ENCODE measurements at regions not wholly inside any gene's neighbourhood (a gene's known extent, or its start where the extent isn't known, plus 50 kb on each side); places are given as distances from the start of the nearest gene placed in this dataset.

DNA sequence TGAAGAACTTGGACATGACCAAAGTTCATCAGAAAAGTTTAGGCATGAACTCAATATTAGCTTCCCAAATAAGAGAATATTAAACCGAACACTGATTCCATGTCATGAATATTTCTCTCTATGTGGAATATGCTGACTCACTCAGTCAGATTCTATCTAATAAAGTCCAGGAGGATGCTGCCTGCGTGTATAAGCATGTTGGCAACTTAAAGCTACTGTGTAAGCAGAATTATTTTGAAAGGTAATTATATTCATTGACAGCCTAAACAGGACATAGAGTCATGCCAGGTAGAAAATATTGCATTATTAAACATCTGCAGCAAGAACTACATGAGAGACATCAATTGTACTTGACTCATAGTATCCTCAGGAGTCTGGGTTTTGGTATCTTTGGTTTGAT lies 367.9 kb upstream of the SPOCK3 start:
- Mint-ChIP-seq H3K4me1 (no peaks in the 10 kb centered on the region), H3K36me3 (ENCODE audit: low read depth) (no peaks in the 10 kb centered on the region), H3K9me3 (peaks cover 4% of the 10 kb centered on the region), H3K4me3 (no peak overlapping the region), H3K27ac (no peak overlapping the region), H3K27me3 (ENCODE audit: low read depth, poor library complexity) (no peaks in the 10 kb centered on the region)
- TF ChIP-seq, protein P1, sequence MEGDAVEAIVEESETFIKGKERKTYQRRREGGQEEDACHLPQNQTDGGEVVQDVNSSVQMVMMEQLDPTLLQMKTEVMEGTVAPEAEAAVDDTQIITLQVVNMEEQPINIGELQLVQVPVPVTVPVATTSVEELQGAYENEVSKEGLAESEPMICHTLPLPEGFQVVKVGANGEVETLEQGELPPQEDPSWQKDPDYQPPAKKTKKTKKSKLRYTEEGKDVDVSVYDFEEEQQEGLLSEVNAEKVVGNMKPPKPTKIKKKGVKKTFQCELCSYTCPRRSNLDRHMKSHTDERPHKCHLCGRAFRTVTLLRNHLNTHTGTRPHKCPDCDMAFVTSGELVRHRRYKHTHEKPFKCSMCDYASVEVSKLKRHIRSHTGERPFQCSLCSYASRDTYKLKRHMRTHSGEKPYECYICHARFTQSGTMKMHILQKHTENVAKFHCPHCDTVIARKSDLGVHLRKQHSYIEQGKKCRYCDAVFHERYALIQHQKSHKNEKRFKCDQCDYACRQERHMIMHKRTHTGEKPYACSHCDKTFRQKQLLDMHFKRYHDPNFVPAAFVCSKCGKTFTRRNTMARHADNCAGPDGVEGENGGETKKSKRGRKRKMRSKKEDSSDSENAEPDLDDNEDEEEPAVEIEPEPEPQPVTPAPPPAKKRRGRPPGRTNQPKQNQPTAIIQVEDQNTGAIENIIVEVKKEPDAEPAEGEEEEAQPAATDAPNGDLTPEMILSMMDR (IDR thresholded peaks at IDR 0.05) = no peak
- DNase-seq = no peak

DNA sequence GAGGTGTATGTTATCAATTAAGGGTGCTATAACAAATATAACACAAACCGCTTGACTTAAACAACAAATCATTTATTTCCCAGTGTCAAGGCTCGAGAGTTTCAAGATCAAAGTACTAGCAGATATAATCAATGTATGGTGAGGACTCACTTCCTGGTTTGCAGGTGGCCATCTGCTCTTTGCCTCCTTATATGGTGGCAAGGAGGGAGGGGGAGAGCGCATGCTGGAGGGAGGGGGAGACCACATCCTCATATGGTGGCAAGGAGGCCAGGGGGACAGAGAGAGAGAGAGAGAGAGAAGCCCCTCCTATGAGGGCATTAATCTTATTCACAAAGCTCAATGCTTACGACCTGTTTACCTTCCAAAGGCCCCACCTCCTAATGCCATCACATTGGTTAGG lies 372.3 kb upstream of the SPOCK3 start:
- Mint-ChIP-seq H3K36me3 (ENCODE audit: low read depth) (no peaks in the 10 kb centered on the region), H3K27ac (no peak overlapping the region), H3K9me3 (peaks cover 14% of the 10 kb centered on the region), H3K4me3 (no peak overlapping the region), H3K27me3 (ENCODE audit: low read depth, poor library complexity) (no peaks in the 10 kb centered on the region), H3K4me1 (no peaks in the 10 kb centered on the region)
- TF ChIP-seq, protein P1 (IDR thresholded peaks at IDR 0.05) = no peak
- DNase-seq = no peak

DNA sequence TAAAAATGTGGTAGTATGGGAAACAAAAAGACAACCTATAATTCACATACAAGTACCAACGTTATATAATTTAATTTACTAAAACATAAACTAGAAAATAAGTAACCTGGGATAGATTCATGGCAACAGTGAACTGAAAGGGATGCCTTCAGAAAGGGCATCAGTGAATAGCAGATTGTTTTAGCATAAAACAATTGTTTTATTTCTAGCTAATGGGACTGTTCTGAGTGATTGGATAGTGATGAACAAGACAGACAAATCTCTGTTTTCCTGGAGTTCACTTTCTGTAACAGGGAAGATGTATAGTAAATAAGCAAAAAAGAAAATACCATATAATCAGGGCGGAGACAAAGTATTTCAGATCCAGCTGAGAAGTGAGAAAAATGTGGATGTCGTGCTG lies 379.1 kb upstream of the SPOCK3 start:
- Mint-ChIP-seq H3K4me3 (no peak overlapping the region), H3K27me3 (ENCODE audit: low read depth, poor library complexity) (no peaks in the 10 kb centered on the region), H3K36me3 (ENCODE audit: low read depth) (no peaks in the 10 kb centered on the region), H3K27ac (no peak overlapping the region), H3K4me1 (no peaks in the 10 kb centered on the region), H3K9me3 (peaks cover 20% of the 10 kb centered on the region)
- DNase-seq = no peak
- TF ChIP-seq, protein P1 (IDR thresholded peaks at IDR 0.05) = no peak

DNA sequence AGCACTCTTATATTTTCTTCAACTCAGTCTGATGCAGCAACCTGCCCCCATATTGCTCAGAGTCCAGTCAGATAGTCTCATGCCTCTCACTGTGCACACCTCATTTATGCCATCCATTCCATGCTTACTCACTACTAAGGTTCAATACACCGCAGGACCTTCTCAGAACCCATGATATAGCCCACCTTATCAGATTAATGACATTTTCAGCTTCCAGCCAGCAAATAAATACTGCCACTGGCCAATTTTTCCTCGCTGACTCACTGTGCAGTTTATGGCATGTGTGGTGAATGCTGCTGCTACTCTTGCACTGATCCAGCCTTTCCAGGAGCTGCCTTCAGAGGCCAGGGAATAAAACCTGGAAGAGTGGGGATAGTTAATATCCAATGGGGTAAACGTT lies 380.6 kb upstream of the SPOCK3 start:
- no peak overlapping the region for H3K4me3 Mint-ChIP-seq
- H3K9me3 Mint-ChIP-seq = peaks cover 20% of the 10 kb centered on the region
- H3K27me3 Mint-ChIP-seq (ENCODE audit: low read depth, poor library complexity) = no peaks in the 10 kb centered on the region
- H3K36me3 Mint-ChIP-seq (ENCODE audit: low read depth) = no peaks in the 10 kb centered on the region
- H3K27ac Mint-ChIP-seq = no peak overlapping the region
- TF ChIP-seq, protein P1 (IDR thresholded peaks at IDR 0.05) = no peak
- no peak for DNase-seq
- no peaks in the 10 kb centered on the region for H3K4me1 Mint-ChIP-seq

DNA sequence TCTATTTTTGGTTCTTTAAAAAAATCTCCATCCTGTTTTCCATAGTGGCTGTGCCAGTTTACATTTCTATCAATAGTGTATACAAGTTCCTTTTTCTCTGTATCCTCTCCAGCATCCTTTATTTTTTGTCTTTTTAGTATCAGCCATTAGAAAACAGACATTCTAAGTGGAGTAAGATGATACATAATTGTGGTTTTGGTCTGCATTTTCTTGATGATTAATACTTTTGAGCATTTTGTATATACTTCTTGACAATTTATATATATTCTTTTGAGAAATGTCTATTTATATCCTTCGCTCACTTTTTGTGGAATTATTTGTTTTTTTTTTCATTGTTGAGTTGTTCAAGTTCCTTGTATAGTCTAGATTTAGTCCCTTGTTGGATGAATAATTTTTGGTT lies 382.2 kb upstream of the SPOCK3 start:
- Mint-ChIP-seq H3K27ac (no peak overlapping the region), H3K9me3 (peaks cover 20% of the 10 kb centered on the region), H3K4me1 (no peaks in the 10 kb centered on the region), H3K4me3 (no peak overlapping the region), H3K27me3 (ENCODE audit: low read depth, poor library complexity) (no peaks in the 10 kb centered on the region), H3K36me3 (ENCODE audit: low read depth) (no peaks in the 10 kb centered on the region)
- TF ChIP-seq, protein P1 (IDR thresholded peaks at IDR 0.05) = no peak
- no peak for DNase-seq

DNA sequence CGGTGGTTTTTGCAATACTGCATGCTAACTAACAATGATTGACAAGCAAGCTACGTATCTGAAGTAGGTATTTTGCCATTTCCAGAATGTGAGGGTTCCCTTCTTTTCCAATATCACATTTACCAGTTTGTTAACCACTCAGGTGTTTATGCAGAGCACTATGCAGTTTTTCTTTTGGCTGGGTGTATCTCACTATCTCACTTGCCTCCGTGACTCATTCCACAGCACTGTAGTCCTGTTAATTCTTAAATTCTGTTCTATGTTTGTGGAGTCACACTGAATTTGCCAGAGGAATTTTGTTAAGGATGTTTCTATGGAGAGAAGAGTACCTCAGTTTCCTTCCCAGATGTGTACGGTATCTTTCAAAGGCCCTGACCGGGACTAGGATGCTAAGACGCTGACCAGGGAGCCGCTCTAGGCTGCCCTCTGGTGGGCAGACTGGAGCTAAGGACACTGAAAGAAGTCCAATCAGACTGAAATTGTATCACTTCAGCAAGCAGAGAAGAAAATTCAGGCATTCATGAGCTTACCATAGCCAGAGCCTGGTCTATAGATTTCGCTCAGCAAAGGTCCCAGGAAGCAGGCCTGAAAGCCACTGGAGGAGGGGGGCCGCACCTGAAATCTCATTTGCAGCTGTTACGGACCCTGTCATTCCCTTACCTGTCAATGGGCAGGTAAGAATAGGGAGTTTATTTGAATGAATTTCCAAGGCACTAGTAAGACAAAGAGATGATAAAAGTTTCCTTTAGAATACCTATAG lies 388.4 kb upstream of the SPOCK3 start:
- H3K27ac Mint-ChIP-seq = no peak overlapping the region
- no peaks in the 10 kb centered on the region for H3K36me3 Mint-ChIP-seq (ENCODE audit: low read depth)
- TF ChIP-seq, protein P1 (IDR thresholded peaks at IDR 0.05) = peak; percentile 89
- no peaks in the 10 kb centered on the region for H3K4me1 Mint-ChIP-seq
- DNase-seq = peak; percentile 78
- no peaks in the 10 kb centered on the region for H3K27me3 Mint-ChIP-seq (ENCODE audit: low read depth, poor library complexity)
- H3K4me3 Mint-ChIP-seq = no peak overlapping the region
- peaks cover 11% of the 10 kb centered on the region for H3K9me3 Mint-ChIP-seq

All from nephron progenitor cell (in vitro differentiated cells).